ENCODE measurements at regions not wholly inside any gene's neighbourhood (a gene's known extent, or its start where the extent isn't known, plus 50 kb on each side); places are given as distances from the start of the nearest gene placed in this dataset.

GRCh38 chr7:47712416-47712815 lies 130.5 kb upstream of the TNS3 start:
- Mint-ChIP-seq H3K4me1 (peaks cover 31% of the 10 kb centered on the region), H3K4me3 (no peak overlapping the region), H3K9me3 (ENCODE audit: insufficient read depth) (no peaks in the 10 kb centered on the region), H3K27ac (no peak overlapping the region), H3K27me3 (no peaks in the 10 kb centered on the region)
- Histone ChIP-seq H2AFZ (ENCODE audit: insufficient read depth, low read depth, low read length, poor library complexity, severe bottlenecking) (no peak overlapping the region), H3K4me2 (replicated peaks; ENCODE audit: low read depth, low read length, poor library complexity, severe bottlenecking) (no peak overlapping the region), H3K79me2 (ENCODE audit: control insufficient read depth, insufficient read depth, low read length) (no peaks in the 10 kb centered on the region), H3K27me3 (replicated peaks in 1 of 4; ENCODE audit: control extremely low read depth in 1 of 4, control insufficient read depth in 3 of 4, insufficient read depth in 4 of 4, low read length in 3 of 4) (no peaks in the 10 kb centered on the region), H3K9me3 (ENCODE audit: control extremely low read depth in 1 of 3, control insufficient read depth in 2 of 3, insufficient read depth in 1 of 3, low read length in 2 of 3) (peaks cover 0 to 3% (median 0%) of the 10 kb centered on the region in 3 donors), H3K9ac (ENCODE audit: low read length) (no peak overlapping the region), H3K4me3 (ENCODE audit: control extremely low read depth in 1 of 5, extremely low read depth in 1 of 5, insufficient read depth in 1 of 5, low read depth in 2 of 5, low read length in 4 of 5) (no peak overlapping the region), H3K36me3 (replicated peaks in 1 of 2; ENCODE audit: control extremely low read depth in 1 of 2, control insufficient read depth in 1 of 2, extremely low read depth in 1 of 2, insufficient read depth in 2 of 2, low read length in 1 of 2) (no peaks in the 10 kb centered on the region), H4K20me1 (ENCODE audit: control insufficient read depth, insufficient read depth, low read length, poor library complexity, severe bottlenecking) (no peaks in the 10 kb centered on the region), H3K27ac (ENCODE audit: low read length in 2 of 2) (no peak overlapping the region), H3K4me1 (ENCODE audit: control insufficient read depth in 2 of 2, insufficient read depth in 2 of 2, low read length in 2 of 2) (peaks cover 25 to 31% of the 10 kb centered on the region in 2 donors)
- intact Hi-C loops (cut with micrococcal nuclease), result no loop called here
- ATAC-seq (ENCODE audit: low read depth) (no peak), DNase-seq (no peak)
- ChIA-PET CTCF (no interaction called here), POLR2A (no interaction called here)
- TF ChIP-seq EZH2 (IDR thresholded peaks at IDR 0.05; ENCODE audit: borderline replicate concordance, insufficient read depth, low read depth, low read length, poor library complexity, severe bottlenecking), result no peak
- TF ChIP-seq, protein P1, sequence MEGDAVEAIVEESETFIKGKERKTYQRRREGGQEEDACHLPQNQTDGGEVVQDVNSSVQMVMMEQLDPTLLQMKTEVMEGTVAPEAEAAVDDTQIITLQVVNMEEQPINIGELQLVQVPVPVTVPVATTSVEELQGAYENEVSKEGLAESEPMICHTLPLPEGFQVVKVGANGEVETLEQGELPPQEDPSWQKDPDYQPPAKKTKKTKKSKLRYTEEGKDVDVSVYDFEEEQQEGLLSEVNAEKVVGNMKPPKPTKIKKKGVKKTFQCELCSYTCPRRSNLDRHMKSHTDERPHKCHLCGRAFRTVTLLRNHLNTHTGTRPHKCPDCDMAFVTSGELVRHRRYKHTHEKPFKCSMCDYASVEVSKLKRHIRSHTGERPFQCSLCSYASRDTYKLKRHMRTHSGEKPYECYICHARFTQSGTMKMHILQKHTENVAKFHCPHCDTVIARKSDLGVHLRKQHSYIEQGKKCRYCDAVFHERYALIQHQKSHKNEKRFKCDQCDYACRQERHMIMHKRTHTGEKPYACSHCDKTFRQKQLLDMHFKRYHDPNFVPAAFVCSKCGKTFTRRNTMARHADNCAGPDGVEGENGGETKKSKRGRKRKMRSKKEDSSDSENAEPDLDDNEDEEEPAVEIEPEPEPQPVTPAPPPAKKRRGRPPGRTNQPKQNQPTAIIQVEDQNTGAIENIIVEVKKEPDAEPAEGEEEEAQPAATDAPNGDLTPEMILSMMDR (IDR thresholded peaks at IDR 0.05), result no peak
- 92% methylated on average over 11 of the region's 11 CpGs for WGBS (ENCODE audit: insufficient coverage)

GRCh38 chr7:47711776-47712175 lies 129.9 kb upstream of the TNS3 start:
- POLR2A ChIA-PET, result interaction anchor here (0.6 kb wide), 1 partner anchor 85 kb away, joined by 4 read pairs; no protein-coding TSS in a partner anchor
- peaks cover 0 to 3% (median 0%) of the 10 kb centered on the region in 3 donors for H3K9me3 ChIP-seq (ENCODE audit: control extremely low read depth in 1 of 3, control insufficient read depth in 2 of 3, insufficient read depth in 1 of 3, low read length in 2 of 3)
- peaks cover 29% of the 10 kb centered on the region for H3K4me1 Mint-ChIP-seq
- peaks cover 25 to 31% of the 10 kb centered on the region in 2 donors for H3K4me1 ChIP-seq (ENCODE audit: control insufficient read depth in 2 of 2, insufficient read depth in 2 of 2, low read length in 2 of 2)
- no peaks in the 10 kb centered on the region for H4K20me1 ChIP-seq (ENCODE audit: control insufficient read depth, insufficient read depth, low read length, poor library complexity, severe bottlenecking)
- no peak overlapping the region for H3K4me3 ChIP-seq (ENCODE audit: control extremely low read depth in 1 of 5, extremely low read depth in 1 of 5, insufficient read depth in 1 of 5, low read depth in 2 of 5, low read length in 4 of 5)
- no peak overlapping the region for H2AFZ ChIP-seq (ENCODE audit: insufficient read depth, low read depth, low read length, poor library complexity, severe bottlenecking)
- no peak overlapping the region for H3K27ac ChIP-seq (ENCODE audit: low read length in 2 of 2)
- no peak overlapping the region for H3K4me2 ChIP-seq (replicated peaks; ENCODE audit: low read depth, low read length, poor library complexity, severe bottlenecking)
- no peak overlapping the region for H3K27ac Mint-ChIP-seq
- H3K4me3 Mint-ChIP-seq, result no peak overlapping the region
- 93% methylated on average over 9 of the region's 12 CpGs for WGBS (ENCODE audit: insufficient coverage)
- intact Hi-C loops (cut with micrococcal nuclease), result no loop called here
- H3K79me2 ChIP-seq (ENCODE audit: control insufficient read depth, insufficient read depth, low read length), result no peaks in the 10 kb centered on the region
- no peak for ATAC-seq (ENCODE audit: low read depth)
- H3K9me3 Mint-ChIP-seq (ENCODE audit: insufficient read depth), result no peaks in the 10 kb centered on the region
- DNase-seq, result no peak
- H3K9ac ChIP-seq (ENCODE audit: low read length), result no peak overlapping the region
- H3K27me3 ChIP-seq (replicated peaks in 1 of 4; ENCODE audit: control extremely low read depth in 1 of 4, control insufficient read depth in 3 of 4, insufficient read depth in 4 of 4, low read length in 3 of 4), result no peaks in the 10 kb centered on the region
- CTCF ChIA-PET, result no interaction called here
- no peaks in the 10 kb centered on the region for H3K36me3 ChIP-seq (replicated peaks in 1 of 2; ENCODE audit: control extremely low read depth in 1 of 2, control insufficient read depth in 1 of 2, extremely low read depth in 1 of 2, insufficient read depth in 2 of 2, low read length in 1 of 2)
- no peaks in the 10 kb centered on the region for H3K27me3 Mint-ChIP-seq
- TF ChIP-seq, protein P1 (IDR thresholded peaks at IDR 0.05), result no peak
- no peak for TF ChIP-seq EZH2 (IDR thresholded peaks at IDR 0.05; ENCODE audit: borderline replicate concordance, insufficient read depth, low read depth, low read length, poor library complexity, severe bottlenecking)
